ENCODE measurements at regions not wholly inside any gene's neighbourhood (a gene's known extent, or its start where the extent isn't known, plus 50 kb on each side); places are given as distances from the start of the nearest gene placed in this dataset.

DNA sequence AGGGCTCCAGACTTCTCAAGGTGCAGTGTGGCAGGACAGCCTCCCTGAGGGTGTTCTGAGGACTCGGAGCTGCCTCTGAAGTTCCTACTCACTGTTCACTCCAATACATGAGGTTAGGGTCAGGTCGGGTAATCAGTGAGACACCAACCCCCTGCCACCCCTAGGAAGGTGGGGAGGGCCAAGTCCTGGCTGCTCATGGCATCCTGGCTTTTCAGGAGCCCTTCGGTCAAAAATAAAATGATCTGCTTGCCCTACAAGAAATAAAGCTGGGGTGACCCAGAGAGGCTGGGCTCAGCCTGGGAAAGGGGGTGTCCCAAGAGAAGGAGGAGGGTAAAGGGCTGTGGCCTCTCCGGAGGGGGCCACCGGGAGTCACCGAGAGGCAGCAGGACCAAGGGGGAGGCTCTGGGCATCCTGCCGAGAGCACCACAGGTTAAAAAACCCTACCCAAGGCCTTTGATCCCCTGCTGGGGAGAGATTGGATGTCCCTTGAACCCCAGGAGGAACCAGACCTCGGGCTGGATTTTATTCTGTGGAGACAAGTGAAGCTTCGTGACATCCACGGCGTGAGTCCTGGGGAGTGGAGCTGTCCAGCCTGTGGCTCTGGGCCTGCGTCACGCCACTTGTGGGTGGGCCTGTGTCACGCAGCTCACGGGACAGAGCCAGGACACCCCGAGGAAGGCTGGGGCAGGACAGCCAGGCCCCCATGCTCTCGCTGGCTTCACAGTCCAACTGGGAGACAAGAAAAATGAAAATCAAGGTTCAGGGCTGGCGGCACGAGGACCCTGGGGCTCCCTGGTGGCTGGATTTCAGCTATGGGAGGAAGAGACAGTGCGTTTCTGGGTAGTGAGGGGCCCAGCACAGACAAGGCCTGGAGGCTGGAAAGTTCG is 102.2 kb upstream of the FGF3 start:
- Histone ChIP-seq H3K4me3 (no peak overlapping the region), H3K27ac (no peak overlapping the region), H3K36me3 (no peaks in the 10 kb centered on the region), H3K9me3 (no peaks in the 10 kb centered on the region), H3K27me3 (no peaks in the 10 kb centered on the region), H3K4me1 (peaks cover 0 to 6% (median 0%) of the 10 kb centered on the region in 4 donors)
- peak in 2 of 3 donors; percentile 27 to 36 for DNase-seq
- no peak for TF ChIP-seq POLR2A (IDR thresholded peaks at IDR 0.05)
- TF ChIP-seq, protein P1, sequence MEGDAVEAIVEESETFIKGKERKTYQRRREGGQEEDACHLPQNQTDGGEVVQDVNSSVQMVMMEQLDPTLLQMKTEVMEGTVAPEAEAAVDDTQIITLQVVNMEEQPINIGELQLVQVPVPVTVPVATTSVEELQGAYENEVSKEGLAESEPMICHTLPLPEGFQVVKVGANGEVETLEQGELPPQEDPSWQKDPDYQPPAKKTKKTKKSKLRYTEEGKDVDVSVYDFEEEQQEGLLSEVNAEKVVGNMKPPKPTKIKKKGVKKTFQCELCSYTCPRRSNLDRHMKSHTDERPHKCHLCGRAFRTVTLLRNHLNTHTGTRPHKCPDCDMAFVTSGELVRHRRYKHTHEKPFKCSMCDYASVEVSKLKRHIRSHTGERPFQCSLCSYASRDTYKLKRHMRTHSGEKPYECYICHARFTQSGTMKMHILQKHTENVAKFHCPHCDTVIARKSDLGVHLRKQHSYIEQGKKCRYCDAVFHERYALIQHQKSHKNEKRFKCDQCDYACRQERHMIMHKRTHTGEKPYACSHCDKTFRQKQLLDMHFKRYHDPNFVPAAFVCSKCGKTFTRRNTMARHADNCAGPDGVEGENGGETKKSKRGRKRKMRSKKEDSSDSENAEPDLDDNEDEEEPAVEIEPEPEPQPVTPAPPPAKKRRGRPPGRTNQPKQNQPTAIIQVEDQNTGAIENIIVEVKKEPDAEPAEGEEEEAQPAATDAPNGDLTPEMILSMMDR (IDR thresholded peaks at IDR 0.05) = no peak

DNA sequence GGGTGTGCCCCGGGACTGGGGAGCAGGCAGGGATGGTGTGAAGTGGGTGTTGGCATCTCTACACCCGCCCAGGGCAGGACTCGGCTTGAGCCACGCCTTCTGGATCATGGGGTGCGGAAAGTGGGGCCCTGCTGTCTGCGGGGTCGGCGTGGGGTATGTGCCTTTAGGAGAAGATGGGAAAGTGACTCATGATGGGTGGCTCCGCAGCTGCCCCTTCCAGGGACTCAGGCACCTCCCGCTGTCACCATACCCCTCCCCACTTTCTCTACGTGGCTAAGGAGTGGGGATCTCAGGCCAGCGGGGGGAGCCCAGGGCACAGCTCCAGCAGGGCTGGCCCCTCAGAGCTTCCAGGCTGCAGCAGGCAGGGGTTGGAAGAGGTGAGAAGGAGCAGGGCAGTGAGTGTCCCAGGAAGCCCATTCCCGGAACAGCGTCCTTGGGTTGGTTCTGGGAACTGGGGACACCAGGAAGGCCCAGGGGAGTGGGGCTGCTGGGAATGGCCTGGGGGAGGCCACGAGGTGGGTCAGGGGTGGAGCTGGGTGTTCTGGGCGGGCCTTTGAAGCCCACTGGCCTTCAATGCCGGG is 102.9 kb upstream of the FGF3 start:
- no peak overlapping the region for H3K27ac ChIP-seq
- H3K27me3 ChIP-seq = no peaks in the 10 kb centered on the region
- H3K4me3 ChIP-seq = no peak overlapping the region
- no peaks in the 10 kb centered on the region for H3K36me3 ChIP-seq
- peak in 2 of 3 donors; percentile 33 to 34 for DNase-seq
- TF ChIP-seq, protein P1 (IDR thresholded peaks at IDR 0.05) = no peak
- no peak for TF ChIP-seq POLR2A (IDR thresholded peaks at IDR 0.05)
- H3K9me3 ChIP-seq = no peaks in the 10 kb centered on the region
- H3K4me1 ChIP-seq = peaks cover 0 to 6% (median 0%) of the 10 kb centered on the region in 4 donors

DNA sequence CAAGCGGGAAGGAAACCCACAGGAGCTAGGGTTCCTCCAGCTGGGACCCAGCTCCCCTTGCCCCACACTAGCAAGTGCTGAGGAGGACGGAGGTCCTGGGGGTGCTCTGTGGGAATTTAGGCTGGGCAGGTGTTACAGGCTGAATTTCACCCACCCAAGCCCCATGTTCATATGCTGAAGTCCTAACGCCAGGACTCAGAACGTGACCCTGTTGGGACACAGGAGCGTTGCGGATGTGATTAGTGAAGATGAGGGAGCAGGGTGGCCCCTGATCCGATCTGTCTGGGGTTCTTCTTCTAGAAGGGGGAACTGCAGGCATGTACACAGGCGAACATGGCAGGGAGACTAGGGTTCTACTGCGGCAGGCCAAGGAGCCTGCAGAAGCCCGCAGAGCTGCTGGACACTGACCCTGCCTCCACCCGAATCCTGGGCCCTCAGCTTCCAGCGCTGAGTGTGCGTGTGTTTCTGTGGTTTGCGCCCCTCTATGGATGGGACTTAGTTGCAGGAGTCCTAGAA is 103.4 kb upstream of the FGF3 start:
- H3K4me3 ChIP-seq = no peak overlapping the region
- no peaks in the 10 kb centered on the region for H3K36me3 ChIP-seq
- H3K27me3 ChIP-seq = no peaks in the 10 kb centered on the region
- peak in 1 of 3 donors; percentile 37 for DNase-seq
- TF ChIP-seq POLR2A (IDR thresholded peaks at IDR 0.05) = no peak
- TF ChIP-seq, protein P1 (IDR thresholded peaks at IDR 0.05) = no peak
- no peaks in the 10 kb centered on the region for H3K9me3 ChIP-seq
- H3K27ac ChIP-seq = no peak overlapping the region
- peaks cover 0 to 6% (median 0%) of the 10 kb centered on the region in 4 donors for H3K4me1 ChIP-seq

DNA sequence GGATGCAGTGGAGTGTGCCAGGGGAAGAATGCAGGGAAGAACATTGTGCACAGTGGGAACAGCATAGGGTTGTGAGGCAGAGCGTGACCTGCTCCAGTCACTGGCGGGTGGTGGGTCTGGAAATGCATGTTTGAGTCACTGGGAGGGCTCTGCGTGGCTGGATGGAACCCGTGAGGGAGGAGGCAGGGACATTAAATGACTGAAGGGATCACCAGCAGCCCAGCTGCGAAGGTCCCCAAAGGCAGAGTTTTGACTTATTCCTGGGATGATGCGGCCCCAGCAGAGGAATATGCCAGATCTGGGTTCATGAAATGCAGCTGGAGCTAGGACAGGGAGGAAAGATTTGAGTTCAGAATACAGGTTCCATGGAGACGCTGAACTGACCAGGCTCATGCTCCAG is 104.0 kb upstream of the FGF3 start:
- no peak for TF ChIP-seq POLR2A (IDR thresholded peaks at IDR 0.05)
- TF ChIP-seq, protein P1 (IDR thresholded peaks at IDR 0.05) = no peak

DNA sequence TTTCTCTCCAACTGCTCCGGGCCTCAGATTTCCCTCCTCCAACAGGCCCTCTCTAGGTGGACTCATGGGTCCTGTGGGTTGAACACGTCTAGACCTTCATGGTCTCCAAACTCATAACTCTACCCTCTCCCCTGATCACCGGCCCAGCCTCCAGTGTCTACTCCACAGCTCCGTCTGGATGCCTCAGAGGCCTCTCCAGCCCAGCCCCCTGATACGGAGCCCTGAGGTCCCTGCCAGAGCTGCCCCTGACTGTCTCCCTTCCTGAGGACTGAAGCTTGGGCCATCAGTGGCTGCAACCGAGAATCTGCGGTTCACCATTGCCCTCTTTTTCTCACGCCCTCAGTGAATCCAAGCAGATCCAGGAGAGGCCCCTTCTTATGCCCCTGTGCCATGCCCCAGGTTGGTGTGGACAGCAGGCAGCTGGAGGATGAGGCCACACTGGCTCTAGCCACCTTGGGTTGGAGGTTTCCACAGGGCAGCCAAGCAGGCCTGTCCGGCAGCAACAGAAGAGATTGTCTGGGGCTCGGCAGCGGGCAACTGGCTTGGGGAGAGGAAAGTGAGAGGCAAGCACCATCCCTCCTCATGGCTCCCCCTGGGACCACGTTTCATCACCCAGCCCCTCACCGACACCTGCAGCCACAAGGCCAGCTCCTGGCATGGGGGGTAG is 104.6 kb upstream of the FGF3 start:
- Histone ChIP-seq H3K27ac (no peak overlapping the region), H3K9me3 (no peaks in the 10 kb centered on the region), H3K4me3 (no peak overlapping the region), H3K27me3 (no peaks in the 10 kb centered on the region), H3K4me1 (peaks cover 0 to 2% (median 0%) of the 10 kb centered on the region in 4 donors), H3K36me3 (no peaks in the 10 kb centered on the region)
- DNase-seq = peak in 1 of 3 donors; percentile 31
- TF ChIP-seq POLR2A (IDR thresholded peaks at IDR 0.05) = no peak
- TF ChIP-seq, protein P1 (IDR thresholded peaks at IDR 0.05) = no peak

More for the DNA sequence above, 104.0 kb upstream of the FGF3 start:
- no peaks in the 10 kb centered on the region for H3K36me3 ChIP-seq
- no peak overlapping the region for H3K27ac ChIP-seq
- peak in 1 of 3 donors; percentile 28 for DNase-seq
- H3K4me3 ChIP-seq = no peak overlapping the region
- H3K9me3 ChIP-seq = no peaks in the 10 kb centered on the region
- no peaks in the 10 kb centered on the region for H3K27me3 ChIP-seq
- peaks cover 0 to 6% (median 0%) of the 10 kb centered on the region in 4 donors for H3K4me1 ChIP-seq
